ENCODE measurements at regions not wholly inside any gene's neighbourhood (a gene's known extent, or its start where the extent isn't known, plus 50 kb on each side); places are given as distances from the start of the nearest gene placed in this dataset.

DNA sequence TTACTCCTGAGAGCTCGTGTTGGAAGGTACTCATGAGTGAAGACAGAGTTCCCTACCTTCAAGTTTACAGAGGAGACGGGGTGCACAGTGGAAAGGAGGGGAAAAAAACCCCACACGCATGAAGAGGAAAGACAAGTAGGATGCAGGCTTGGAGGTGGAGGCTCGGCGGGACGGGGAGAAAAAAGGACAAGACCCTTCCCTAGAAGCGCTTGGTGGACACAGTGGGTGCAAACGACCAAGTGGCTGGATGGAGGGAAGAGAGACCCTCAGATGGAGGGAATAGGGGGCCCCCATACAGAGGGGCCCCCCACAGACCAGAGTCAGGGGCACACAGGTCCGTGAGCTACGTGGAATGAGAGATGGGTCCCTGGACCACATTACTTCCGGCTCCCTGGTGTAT lies 380.1 kb downstream of the SHANK2 start:
- DNase-seq (ENCODE audit: low read depth): no peak
- TF ChIP-seq POLR2A (IDR thresholded peaks at IDR 0.05; ENCODE audit: extremely low read depth, insufficient read length) (no peak), MYC (IDR thresholded peaks at IDR 0.05; ENCODE audit: low read depth, low read length) (no peak)
- TF ChIP-seq, protein P1, sequence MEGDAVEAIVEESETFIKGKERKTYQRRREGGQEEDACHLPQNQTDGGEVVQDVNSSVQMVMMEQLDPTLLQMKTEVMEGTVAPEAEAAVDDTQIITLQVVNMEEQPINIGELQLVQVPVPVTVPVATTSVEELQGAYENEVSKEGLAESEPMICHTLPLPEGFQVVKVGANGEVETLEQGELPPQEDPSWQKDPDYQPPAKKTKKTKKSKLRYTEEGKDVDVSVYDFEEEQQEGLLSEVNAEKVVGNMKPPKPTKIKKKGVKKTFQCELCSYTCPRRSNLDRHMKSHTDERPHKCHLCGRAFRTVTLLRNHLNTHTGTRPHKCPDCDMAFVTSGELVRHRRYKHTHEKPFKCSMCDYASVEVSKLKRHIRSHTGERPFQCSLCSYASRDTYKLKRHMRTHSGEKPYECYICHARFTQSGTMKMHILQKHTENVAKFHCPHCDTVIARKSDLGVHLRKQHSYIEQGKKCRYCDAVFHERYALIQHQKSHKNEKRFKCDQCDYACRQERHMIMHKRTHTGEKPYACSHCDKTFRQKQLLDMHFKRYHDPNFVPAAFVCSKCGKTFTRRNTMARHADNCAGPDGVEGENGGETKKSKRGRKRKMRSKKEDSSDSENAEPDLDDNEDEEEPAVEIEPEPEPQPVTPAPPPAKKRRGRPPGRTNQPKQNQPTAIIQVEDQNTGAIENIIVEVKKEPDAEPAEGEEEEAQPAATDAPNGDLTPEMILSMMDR (IDR thresholded peaks at IDR 0.05; ENCODE audit: low read depth, low read length): no peak
- TF ChIP-seq, protein P2, sequence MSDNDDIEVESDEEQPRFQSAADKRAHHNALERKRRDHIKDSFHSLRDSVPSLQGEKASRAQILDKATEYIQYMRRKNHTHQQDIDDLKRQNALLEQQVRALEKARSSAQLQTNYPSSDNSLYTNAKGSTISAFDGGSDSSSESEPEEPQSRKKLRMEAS (IDR thresholded peaks at IDR 0.05; ENCODE audit: low read depth, low read length): no peak

DNA sequence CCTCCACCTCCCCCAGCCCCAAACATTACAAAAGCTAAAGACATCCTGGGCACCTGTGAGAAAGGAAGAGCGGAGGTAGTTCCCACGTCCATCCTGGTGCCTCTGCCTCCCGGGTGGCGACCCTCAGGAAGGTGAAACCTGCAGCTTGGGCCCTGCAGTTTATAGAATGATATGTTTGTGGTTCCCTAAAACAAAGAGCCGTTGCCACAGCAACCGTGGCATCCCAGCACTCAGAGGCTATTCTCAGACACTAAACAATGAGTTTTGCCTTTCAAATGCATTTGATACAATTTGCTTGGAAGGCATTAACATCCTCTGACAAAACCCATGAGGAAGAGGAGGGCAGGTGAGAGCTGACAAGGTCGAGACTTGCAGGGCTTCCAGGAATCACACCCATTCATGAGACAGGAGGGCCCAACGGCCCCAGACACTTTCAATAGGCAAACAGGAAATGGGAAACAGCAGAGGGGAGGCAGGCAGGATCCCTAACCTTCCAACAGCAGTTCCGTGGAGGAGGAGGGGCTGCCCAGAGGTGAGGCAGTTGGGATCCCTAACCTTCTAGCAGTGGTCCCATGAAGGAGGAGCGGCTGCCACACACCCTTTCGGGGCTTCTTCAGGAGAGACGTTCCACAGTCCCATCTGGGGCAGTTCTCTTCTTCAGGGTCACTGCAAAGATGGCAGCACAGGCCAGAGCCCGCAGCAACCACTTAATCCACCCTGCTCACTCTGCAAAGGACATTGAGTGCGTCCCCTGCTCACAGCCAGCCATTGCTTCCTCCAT lies 379.2 kb downstream of the SHANK2 start:
- DNase-seq (ENCODE audit: low read depth): no peak
- TF ChIP-seq, protein P1 (IDR thresholded peaks at IDR 0.05; ENCODE audit: low read depth, low read length): no peak
- TF ChIP-seq MYC (IDR thresholded peaks at IDR 0.05; ENCODE audit: low read depth, low read length) (no peak), POLR2A (IDR thresholded peaks at IDR 0.05; ENCODE audit: extremely low read depth, insufficient read length) (no peak)
- TF ChIP-seq, protein P2 (IDR thresholded peaks at IDR 0.05; ENCODE audit: low read depth, low read length): no peak
- H3K4me3 ChIP-seq (ENCODE audit: low read depth, low read length): no peak overlapping the region

More for the DNA sequence above, 380.1 kb downstream of the SHANK2 start:
- no peak overlapping the region for H3K4me3 ChIP-seq (ENCODE audit: low read depth, low read length)

DNA sequence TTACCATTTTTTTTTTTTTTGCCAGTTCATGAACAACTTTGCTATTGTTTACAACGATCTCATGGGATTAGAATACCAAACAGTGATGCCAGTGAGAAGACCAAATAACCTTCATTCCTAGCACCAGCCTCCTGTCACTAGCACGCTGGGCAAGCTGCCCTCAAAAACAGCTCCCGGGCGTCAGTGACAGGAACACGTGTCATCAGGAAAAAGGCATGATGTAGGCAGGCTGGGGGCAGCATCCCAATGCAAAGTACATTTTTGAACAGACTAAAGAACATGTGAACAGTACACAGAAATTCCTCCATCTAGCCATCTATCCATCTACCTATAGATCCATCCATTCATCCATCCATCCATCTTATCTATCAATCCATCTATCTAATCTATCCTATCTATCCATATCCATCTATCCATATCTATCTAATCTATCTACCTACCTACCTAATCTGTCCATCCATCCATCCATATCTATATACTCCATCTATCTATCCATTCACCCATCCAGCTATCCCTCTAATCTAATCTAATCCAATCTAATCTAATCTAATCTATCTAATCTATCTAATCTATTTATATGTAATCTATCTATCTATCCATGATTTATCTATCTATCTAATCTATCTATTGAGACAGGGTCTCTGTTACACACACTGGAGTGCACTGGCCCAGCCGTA lies 378.5 kb downstream of the SHANK2 start:
- TF ChIP-seq MYC (IDR thresholded peaks at IDR 0.05; ENCODE audit: low read depth, low read length) (no peak), POLR2A (IDR thresholded peaks at IDR 0.05; ENCODE audit: extremely low read depth, insufficient read length) (no peak)
- TF ChIP-seq, protein P2 (IDR thresholded peaks at IDR 0.05; ENCODE audit: low read depth, low read length): no peak
- TF ChIP-seq, protein P1 (IDR thresholded peaks at IDR 0.05; ENCODE audit: low read depth, low read length): no peak
- H3K4me3 ChIP-seq (ENCODE audit: low read depth, low read length): no peak overlapping the region
- DNase-seq (ENCODE audit: low read depth): no peak

DNA sequence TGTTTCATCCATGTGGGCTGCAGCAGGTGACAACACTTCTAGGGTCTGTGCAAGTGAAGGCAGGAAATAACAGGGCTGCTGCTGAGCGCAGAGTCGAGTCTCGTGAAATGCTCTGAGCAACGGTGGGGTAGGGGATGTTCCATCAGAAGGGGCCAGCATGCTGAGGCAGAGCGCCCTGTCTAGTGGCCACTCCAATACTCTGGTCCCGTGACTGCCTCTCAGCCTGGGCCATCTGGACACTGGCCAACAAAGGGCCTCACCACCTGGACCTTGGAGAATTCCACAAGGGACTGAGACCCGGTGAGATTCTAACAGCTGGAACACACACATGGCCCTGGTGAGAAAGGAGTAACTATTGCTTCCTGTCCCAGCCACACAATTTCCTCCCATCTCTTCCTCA lies 375.7 kb downstream of the SHANK2 start:
- TF ChIP-seq, protein P2 (IDR thresholded peaks at IDR 0.05; ENCODE audit: low read depth, low read length): no peak
- TF ChIP-seq, protein P1 (IDR thresholded peaks at IDR 0.05; ENCODE audit: low read depth, low read length): no peak
- no peak for TF ChIP-seq POLR2A (IDR thresholded peaks at IDR 0.05; ENCODE audit: extremely low read depth, insufficient read length)
- DNase-seq (ENCODE audit: low read depth): no peak
- no peak overlapping the region for H3K4me3 ChIP-seq (ENCODE audit: low read depth, low read length)

DNA sequence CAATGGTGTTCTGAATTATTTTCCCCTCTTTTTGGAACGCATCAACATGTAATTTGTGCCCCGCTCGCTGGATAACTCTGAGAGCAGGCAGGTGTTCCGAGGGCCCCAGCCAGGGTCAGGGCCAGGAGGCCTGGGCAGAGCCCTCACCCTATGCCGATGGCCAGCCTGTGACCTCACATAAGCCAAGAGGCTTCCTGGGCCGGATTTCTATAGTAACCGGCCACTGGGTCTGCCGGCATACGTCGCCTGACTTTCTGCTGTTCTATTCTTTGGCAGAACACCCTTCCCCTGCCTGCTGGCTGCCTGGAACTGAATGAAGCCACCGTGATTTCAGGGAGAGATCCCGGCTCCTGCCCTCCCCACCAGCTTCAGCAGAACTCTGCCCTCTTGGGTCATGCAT lies 375.2 kb downstream of the SHANK2 start:
- no peak overlapping the region for H3K4me3 ChIP-seq (ENCODE audit: low read depth, low read length)
- no peak for DNase-seq (ENCODE audit: low read depth)
- TF ChIP-seq, protein P1 (IDR thresholded peaks at IDR 0.05; ENCODE audit: low read depth, low read length): no peak
- TF ChIP-seq MYC (IDR thresholded peaks at IDR 0.05; ENCODE audit: low read depth, low read length) (no peak), POLR2A (IDR thresholded peaks at IDR 0.05; ENCODE audit: extremely low read depth, insufficient read length) (no peak)
- TF ChIP-seq, protein P2 (IDR thresholded peaks at IDR 0.05; ENCODE audit: low read depth, low read length): no peak

Measured in NB4 (cell line).